ENCODE measurements at regions not wholly inside any gene's neighbourhood (a gene's known extent, or its start where the extent isn't known, plus 50 kb on each side); places are given as distances from the start of the nearest gene placed in this dataset.
"Not testable (repeated sequence)": the region's sequence is repeated elsewhere in the genome, so short reads cannot be mapped to it uniquely, and the experiment has no call there.

DNA sequence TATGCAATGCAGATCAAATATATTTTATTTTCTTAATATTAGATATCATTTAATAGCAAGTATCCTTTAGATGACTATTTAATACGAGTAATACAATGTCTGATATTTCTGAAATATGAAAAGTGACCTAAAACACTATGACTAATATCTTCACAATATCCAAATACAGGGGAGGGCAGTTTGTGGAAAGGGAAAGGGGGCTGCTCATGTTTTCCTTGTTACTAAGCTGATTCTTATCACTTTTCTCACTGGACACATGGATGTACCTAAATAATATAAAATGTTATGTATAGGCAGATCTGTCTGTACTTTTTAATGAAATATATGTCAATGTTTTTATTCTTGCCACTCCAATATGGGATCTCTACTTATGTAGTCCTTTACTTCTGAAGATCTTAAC, 1879.1 kb upstream of the ACO1 start:
- DNase-seq, result no peak
- Histone ChIP-seq H3K27me3 (ENCODE audit: control insufficient read depth, insufficient read depth, low read length) (no peaks in the 10 kb centered on the region), H3K4me3 (ENCODE audit: insufficient read depth, low read depth, low read length) (no peak overlapping the region), H3K36me3 (replicated peaks; ENCODE audit: control insufficient read depth, insufficient read depth, low read length) (no peaks in the 10 kb centered on the region)

DNA sequence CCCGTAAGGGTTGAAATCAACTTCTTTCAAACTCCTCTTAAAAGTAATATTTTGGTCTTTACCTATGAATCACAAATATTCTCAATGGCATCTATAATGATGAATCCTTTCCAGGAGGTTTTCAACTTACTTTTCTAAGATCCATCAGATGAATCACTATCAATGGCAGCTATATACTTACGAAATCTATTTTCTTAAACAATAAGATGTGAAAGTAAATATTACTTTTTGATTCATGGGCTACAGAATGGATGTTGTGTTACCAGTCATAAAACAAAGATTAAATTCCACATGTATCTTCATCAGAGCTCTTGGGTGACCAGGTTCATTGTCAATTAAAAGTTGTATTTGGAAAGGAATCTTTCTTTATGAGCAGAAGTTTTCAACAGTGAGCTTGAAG, 1877.7 kb upstream of the ACO1 start:
- Histone ChIP-seq H3K36me3 (replicated peaks; ENCODE audit: control insufficient read depth, insufficient read depth, low read length) (no peaks in the 10 kb centered on the region), H3K27me3 (ENCODE audit: control insufficient read depth, insufficient read depth, low read length) (no peaks in the 10 kb centered on the region), H3K4me3 (ENCODE audit: insufficient read depth, low read depth, low read length) (no peak overlapping the region)
- DNase-seq, result no peak

DNA sequence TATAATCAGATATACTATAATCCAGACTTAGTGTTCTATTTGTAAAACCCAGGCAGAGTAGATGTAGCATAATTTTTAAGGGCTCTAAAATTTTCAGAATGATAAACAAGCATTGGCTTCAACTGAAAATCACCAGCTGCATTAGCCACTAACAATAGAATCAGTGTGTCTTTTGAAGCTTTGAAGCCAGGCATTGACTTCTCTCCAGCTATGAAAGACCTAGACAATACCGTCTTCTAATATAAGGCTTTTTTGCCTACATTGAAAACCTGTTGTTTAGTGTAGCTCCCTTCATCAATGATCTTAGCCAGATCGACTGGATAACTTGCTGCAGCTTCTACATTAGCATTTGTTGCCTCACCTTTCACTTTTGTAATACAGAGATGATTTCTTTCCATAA, 1877.3 kb upstream of the ACO1 start:
- no peak for DNase-seq
- Histone ChIP-seq H3K36me3 (replicated peaks; ENCODE audit: control insufficient read depth, insufficient read depth, low read length) (no peaks in the 10 kb centered on the region), H3K4me3 (ENCODE audit: insufficient read depth, low read depth, low read length) (no peak overlapping the region), H3K27me3 (ENCODE audit: control insufficient read depth, insufficient read depth, low read length) (no peaks in the 10 kb centered on the region)

DNA sequence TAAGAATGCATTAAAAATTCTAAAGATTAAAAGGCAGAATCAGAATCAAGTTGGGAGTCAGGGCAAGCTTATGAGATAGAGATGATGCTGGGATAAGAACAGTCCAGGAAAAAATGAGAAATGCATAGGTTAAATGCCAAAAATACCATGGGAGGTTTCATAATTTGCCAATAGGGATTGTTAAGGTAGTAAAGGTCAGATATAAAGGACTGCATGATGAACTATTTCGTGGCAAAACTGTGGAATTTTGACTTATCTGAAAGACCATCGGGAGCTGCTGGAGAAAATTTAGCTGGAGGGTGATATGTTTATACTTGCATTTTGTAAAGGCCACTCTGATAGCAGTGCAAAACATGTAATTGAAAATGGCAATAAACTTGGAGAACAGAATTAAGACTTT, 1872.8 kb upstream of the ACO1 start:
- H3K36me3 ChIP-seq (replicated peaks; ENCODE audit: control insufficient read depth, insufficient read depth, low read length), result no peaks in the 10 kb centered on the region
- H3K27me3 ChIP-seq (ENCODE audit: control insufficient read depth, insufficient read depth, low read length), result no peaks in the 10 kb centered on the region
- no peak overlapping the region for H3K4me3 ChIP-seq (ENCODE audit: insufficient read depth, low read depth, low read length)
- DNase-seq, result no peak

DNA sequence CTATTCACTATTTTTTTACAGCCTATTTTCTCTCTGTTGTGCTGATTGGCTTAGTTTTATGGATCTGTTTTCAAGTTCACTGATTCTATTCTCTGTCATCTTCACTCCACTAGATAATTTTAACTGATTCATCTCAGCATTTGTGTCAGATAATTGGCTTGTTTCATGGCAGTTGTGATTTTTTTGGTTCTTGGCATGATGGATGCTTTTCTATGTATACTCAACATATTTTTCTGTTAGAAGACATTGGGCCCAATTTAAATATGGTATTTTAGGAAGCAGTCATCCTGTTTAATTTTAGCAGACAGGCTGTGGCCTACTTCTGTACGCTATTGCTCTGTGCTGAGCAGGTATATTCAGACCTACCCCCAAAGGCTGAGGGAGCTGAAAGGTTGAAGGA, 1865.3 kb upstream of the ACO1 start:
- no peaks in the 10 kb centered on the region for H3K27me3 ChIP-seq (ENCODE audit: control insufficient read depth, insufficient read depth, low read length)
- H3K4me3 ChIP-seq (ENCODE audit: insufficient read depth, low read depth, low read length), result no peak overlapping the region

DNA sequence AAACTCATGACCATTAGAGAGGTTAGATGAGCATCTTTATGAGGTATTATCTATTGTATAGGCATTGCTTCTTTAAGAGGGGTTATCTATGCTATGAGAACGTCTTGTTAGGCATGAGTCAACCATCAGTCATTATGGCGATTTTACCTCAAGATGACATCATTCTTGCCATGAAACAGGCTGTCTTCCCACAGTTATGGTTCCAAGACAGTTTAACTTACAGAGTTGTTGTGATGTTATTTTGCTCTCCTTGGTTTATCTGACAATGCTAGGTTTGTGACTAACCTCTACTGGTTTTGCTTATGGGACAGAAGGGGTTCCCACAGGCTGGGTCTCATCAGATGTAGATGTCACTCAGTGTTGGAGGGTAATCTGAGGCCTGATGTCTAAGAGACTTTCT, 1864.7 kb upstream of the ACO1 start:
- H3K27me3 ChIP-seq (ENCODE audit: control insufficient read depth, insufficient read depth, low read length), result no peaks in the 10 kb centered on the region
- DNase-seq, result no peak
- no peak overlapping the region for H3K4me3 ChIP-seq (ENCODE audit: insufficient read depth, low read depth, low read length)
- H3K36me3 ChIP-seq (replicated peaks; ENCODE audit: control insufficient read depth, insufficient read depth, low read length), result no peaks in the 10 kb centered on the region

More for the DNA sequence above, 1865.3 kb upstream of the ACO1 start:
- DNase-seq, result no peak
- no peaks in the 10 kb centered on the region for H3K36me3 ChIP-seq (replicated peaks; ENCODE audit: control insufficient read depth, insufficient read depth, low read length)

DNA sequence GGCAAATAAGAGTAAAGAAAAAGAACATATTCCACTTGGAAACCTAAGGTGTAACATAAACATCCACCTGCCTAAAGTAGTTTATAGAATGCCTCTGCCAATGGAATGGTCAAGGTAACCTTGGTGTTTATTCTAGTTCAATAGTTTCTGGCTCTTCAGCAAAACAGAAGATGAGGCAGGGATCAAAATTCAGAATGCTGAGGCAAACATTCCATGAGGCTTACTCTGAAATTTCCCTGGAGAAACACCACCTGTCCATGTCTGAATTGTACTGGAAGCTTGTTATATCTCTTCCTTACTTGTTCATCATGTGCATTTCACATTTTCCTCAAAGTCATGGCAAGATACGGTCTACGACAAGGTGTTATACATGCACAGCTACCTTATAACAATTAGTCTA, 1862.4 kb upstream of the ACO1 start:
- H3K4me3 ChIP-seq (ENCODE audit: insufficient read depth, low read depth, low read length), result no peak overlapping the region
- no peaks in the 10 kb centered on the region for H3K36me3 ChIP-seq (replicated peaks; ENCODE audit: control insufficient read depth, insufficient read depth, low read length)
- no peak for DNase-seq
- no peaks in the 10 kb centered on the region for H3K27me3 ChIP-seq (ENCODE audit: control insufficient read depth, insufficient read depth, low read length)

DNA sequence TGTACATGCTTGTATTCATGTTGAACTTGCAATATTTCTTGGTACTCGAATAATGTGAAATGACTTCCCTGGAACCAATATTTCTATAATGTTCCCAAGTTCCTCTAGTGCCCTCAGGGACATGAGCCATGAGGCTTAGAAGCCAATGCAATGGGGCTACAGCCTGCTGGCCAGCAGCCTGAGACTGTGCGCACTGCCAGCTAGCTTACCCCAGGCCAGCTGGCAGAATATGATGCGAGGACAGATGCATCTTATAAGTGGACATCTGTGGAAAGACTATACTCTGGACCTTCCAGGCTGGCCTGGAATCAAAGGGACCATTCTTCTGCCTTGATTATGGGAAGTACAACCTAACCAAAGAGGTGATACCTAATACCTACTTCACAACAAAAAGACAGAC, 1862.0 kb upstream of the ACO1 start:
- no peak for DNase-seq

DNA sequence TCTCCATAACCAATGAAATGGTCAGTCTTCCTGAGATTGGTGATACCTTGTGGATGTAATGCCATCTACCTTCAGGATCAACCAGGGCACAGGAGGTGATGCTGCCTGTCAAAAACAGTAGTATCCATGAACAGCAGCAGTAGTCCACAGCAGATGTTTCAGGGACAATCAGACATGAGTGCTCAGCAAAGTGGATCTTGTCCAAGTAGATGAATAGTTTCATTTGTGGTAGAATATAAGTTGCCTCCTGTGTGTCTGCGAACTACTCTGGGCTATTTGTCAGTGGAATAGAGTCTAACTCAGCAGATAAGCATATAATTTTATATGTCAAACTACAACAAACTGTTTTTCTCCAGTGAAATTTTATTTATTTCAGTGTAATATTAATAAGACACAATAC, 1860.1 kb upstream of the ACO1 start:
- no peak for DNase-seq
- Histone ChIP-seq H3K27me3 (ENCODE audit: control insufficient read depth, insufficient read depth, low read length) (no peaks in the 10 kb centered on the region), H3K36me3 (replicated peaks; ENCODE audit: control insufficient read depth, insufficient read depth, low read length) (no peaks in the 10 kb centered on the region), H3K4me3 (ENCODE audit: insufficient read depth, low read depth, low read length) (no peak overlapping the region)

More for the DNA sequence above, 1862.0 kb upstream of the ACO1 start:
- Histone ChIP-seq H3K27me3 (ENCODE audit: control insufficient read depth, insufficient read depth, low read length) (no peaks in the 10 kb centered on the region), H3K36me3 (replicated peaks; ENCODE audit: control insufficient read depth, insufficient read depth, low read length) (no peaks in the 10 kb centered on the region), H3K4me3 (ENCODE audit: insufficient read depth, low read depth, low read length) (no peak overlapping the region)

DNA sequence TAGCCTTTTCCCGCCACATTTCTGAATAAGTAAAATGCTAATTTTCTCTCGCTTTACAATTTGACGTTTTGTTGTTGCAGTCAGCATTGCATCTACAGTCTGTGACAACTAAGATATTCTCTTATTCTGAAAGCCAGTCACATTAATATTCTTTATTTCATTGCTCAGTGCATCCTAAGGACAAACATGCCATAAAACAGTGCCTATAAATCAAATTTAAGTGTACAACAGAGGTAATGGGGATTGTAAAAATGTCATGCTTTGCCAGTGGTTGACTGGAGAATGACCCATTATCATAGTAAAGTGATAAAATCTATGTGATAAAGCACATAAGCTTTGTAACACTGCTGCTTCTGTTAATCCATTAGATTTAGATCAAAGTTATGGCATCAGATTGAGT, 1850.0 kb upstream of the ACO1 start:
- DNase-seq, result no peak
- H3K27me3 ChIP-seq (ENCODE audit: control insufficient read depth, insufficient read depth, low read length), result no peaks in the 10 kb centered on the region
- H3K4me3 ChIP-seq (ENCODE audit: insufficient read depth, low read depth, low read length), result no peak overlapping the region
- H3K36me3 ChIP-seq (replicated peaks; ENCODE audit: control insufficient read depth, insufficient read depth, low read length), result no peaks in the 10 kb centered on the region

DNA sequence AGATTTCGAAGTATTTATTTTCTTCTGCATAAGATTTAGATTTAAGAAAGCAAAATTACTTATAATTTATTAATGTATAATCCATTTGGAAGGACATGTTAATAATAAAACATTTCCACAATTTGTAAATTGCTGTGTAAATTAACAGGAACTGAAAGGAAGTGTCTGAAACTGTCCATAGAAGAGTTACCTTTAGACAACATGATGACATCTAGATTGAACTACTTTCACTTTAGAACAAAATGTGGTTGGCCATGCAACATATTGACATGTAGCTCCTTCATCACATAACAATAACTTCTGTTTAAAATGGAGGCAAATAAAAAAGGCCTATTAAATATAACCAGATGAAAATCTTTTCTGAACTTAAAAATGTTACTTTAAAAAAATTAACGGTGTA, 1849.5 kb upstream of the ACO1 start:
- Histone ChIP-seq H3K36me3 (replicated peaks; ENCODE audit: control insufficient read depth, insufficient read depth, low read length) (no peaks in the 10 kb centered on the region), H3K27me3 (ENCODE audit: control insufficient read depth, insufficient read depth, low read length) (no peaks in the 10 kb centered on the region), H3K4me3 (ENCODE audit: insufficient read depth, low read depth, low read length) (no peak overlapping the region)
- DNase-seq, result no peak

DNA sequence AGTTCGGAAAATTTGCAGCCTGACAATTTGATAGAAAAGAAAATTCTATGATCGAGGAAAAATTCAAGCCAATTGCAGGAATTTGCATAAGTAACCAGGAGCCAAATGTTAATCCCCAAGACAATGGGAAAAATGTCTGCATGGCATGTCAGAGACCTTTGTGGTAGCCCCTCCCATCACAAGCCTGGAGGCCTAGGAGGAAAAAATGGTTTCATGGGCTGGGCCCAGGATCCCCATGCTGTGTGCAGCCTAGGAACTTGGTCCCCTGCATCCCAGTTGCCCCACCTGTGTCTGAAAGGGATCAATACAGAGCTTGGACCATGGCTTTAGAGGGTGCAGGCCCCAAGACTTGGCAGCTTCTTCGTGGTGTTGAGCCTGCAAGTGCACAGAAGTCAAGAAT, 1847.9 kb upstream of the ACO1 start:
- DNase-seq, result no peak
- Histone ChIP-seq H3K4me3 (ENCODE audit: insufficient read depth, low read depth, low read length) (no peak overlapping the region), H3K36me3 (replicated peaks; ENCODE audit: control insufficient read depth, insufficient read depth, low read length) (no peaks in the 10 kb centered on the region), H3K27me3 (ENCODE audit: control insufficient read depth, insufficient read depth, low read length) (no peaks in the 10 kb centered on the region)

DNA sequence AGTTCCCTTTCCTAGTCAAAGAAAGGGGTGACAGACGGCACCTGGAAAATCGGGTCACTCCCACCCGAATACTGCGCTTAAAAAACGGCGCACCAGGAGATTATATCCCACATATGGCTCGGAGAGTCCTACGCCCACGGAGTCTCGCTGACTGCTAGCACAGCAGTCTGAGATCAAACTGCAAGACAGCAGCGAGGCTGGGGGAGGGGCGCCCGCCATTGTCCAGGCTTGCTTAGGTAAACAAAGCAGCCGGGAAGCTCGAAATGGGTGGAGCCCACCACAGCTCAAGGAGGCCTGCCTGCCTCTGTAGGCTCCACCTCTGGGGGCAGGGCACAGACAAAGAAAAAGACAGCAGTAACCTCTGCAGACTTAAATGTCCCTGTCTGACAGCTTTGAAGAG, 1844.7 kb upstream of the ACO1 start:
- H3K27me3 ChIP-seq (ENCODE audit: control insufficient read depth, insufficient read depth, low read length); H3K4me3 ChIP-seq (ENCODE audit: insufficient read depth, low read depth, low read length); H3K36me3 ChIP-seq (replicated peaks; ENCODE audit: control insufficient read depth, insufficient read depth, low read length); DNase-seq: not testable (repeated sequence)

DNA sequence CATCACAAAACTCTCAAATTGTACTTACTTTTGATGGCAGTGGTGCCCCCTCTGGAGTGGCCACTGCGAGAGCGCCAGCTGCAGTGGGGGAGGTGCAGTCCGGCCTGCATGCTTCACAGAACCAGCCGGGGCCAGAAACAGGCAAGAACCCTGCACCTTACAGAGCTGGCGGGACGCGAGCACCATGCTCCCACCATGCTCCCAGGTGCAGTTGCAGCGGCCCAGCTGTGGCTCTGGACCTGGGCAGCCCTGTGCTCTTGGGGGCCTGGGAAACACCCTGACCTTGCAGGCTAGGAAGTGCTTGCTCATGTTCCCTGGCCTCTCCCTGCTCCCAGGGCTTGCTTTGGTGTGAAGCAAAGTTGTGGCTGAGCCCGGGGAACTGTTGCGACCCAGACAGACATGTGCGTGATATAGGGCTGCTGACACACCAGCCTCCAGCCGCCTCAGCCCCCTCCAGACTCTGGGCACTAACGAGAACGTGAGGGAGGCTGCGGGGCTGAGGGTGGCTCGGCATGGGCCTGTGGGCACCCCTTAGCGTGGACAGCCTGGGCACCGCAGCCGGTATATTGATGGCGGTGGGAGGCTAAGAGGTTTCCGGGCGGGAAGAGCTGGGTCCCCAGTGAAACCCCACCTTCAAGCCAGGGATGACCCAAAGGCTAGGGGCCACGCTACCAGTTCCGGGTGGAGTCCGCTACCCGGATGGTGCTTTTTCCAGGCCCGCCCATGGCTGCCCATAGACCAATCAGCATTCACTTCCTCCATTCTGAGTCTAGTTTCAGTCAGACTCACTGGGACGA, 1809.9 kb upstream of the ACO1 start:
- Histone ChIP-seq H3K4me3 (ENCODE audit: insufficient read depth, low read depth, low read length) (no peak overlapping the region), H3K27me3 (ENCODE audit: control insufficient read depth, insufficient read depth, low read length) (no peaks in the 10 kb centered on the region), H3K36me3 (replicated peaks; ENCODE audit: control insufficient read depth, insufficient read depth, low read length) (no peaks in the 10 kb centered on the region)
- DNase-seq, result peak; percentile 12

DNA sequence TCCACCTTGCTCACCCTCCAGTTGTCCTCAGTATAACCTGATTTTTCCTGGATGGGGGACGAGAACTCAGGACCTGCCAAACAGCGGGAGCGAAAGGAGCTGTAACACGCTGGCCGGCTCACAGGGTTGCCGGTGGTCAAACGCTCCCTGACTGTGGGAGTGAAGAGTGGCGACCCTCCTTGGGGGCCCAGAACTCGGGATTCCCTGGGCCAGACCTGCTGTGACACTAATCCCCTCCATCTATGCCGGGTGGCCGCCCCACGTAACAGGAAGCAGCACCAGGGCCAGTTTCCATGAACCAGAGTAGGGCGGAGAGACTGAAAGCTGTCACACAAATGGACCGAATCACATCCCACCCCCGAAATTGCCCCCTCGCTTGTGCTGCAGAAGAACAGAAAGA, 1809.2 kb upstream of the ACO1 start:
- Histone ChIP-seq H3K4me3 (ENCODE audit: insufficient read depth, low read depth, low read length) (no peak overlapping the region), H3K36me3 (replicated peaks; ENCODE audit: control insufficient read depth, insufficient read depth, low read length) (no peaks in the 10 kb centered on the region), H3K27me3 (ENCODE audit: control insufficient read depth, insufficient read depth, low read length) (no peaks in the 10 kb centered on the region)
- no peak for DNase-seq

DNA sequence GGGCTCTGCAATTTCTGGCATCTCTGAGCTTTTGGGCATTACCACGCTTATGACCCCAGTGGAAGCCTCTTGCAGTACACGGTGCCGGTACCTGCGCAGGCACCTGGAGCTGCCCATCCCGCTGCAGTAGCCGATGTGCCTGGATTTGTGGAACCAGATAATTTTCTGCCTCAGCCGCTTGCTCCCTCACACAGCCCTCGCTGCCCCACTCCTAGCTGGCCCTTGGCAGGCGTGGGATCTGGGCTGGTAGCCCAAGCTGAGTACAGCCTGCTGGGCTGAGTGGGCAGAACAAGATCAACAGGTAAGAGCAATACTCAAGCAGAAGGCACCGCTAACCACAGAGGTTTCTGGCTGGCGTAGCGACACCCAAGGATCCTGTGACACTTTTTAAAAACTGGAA, 1808.8 kb upstream of the ACO1 start:
- DNase-seq, result no peak
- Histone ChIP-seq H3K27me3 (ENCODE audit: control insufficient read depth, insufficient read depth, low read length) (no peaks in the 10 kb centered on the region), H3K36me3 (replicated peaks; ENCODE audit: control insufficient read depth, insufficient read depth, low read length) (no peaks in the 10 kb centered on the region), H3K4me3 (ENCODE audit: insufficient read depth, low read depth, low read length) (no peak overlapping the region)
